OCI-LY1 (cell line): ENCODE measurements at regions not wholly inside any gene's neighbourhood (a gene's known extent, or its start where the extent isn't known, plus 50 kb on each side); places are given as distances from the start of the nearest gene placed in this dataset.

ENCODE experiments used
- H2AFZ ChIP-seq: fragments of 200-600 bp; sonication (generic), shearing (Covaris generic); 2 replicates; pipeline ENCODE4 v1.6.0; 2014; ENCODE audit warnings: antibody characterized with exemption, mild to moderate bottlenecking, low read length
- H3F3A ChIP-seq: fragments of 200-600 bp; sonication (generic), shearing (Covaris generic); 2 replicates; pipeline ENCODE4 v1.6.0; 2014; ENCODE audit warnings: mild to moderate bottlenecking, antibody characterized with exemption, low read length, moderate library complexity; ENCODE audit not compliant: insufficient read depth
- H3K27ac ChIP-seq: fragments of 200-600 bp; sonication (generic); 2 replicates; pipeline ENCODE4 v1.5.1; 2014; ENCODE audit warnings: low read length, mixed run types, mild to moderate bottlenecking, low read depth; ENCODE audit not compliant: poor library complexity, severe bottlenecking
- H3K27me3 ChIP-seq: fragments of 200-600 bp; sonication (generic); 2 replicates; pipeline ENCODE4 v1.6.0; 2014; ENCODE audit warnings: antibody characterized with exemption, mild to moderate bottlenecking, low read length, moderate library complexity; ENCODE audit not compliant: insufficient read depth
- H3K36me3 ChIP-seq: fragments of 200-600 bp; sonication (generic); 2 replicates; pipeline ENCODE4 v1.6.1; 2014; ENCODE audit warnings: mild to moderate bottlenecking, antibody characterized with exemption, low read length, moderate library complexity, mixed read lengths; ENCODE audit not compliant: insufficient read depth
- H3K4me1 ChIP-seq: fragments of 200-600 bp; sonication (generic); 2 replicates; pipeline ENCODE4 v1.5.1; 2014; ENCODE audit warnings: mild to moderate bottlenecking, low read length, moderate library complexity; ENCODE audit not compliant: insufficient read depth, severe bottlenecking
- H3K4me2 ChIP-seq: fragments of 200-600 bp; sonication (generic), shearing (Covaris generic); 2 replicates; pipeline ENCODE4 v1.6.1; 2014; ENCODE audit warnings: low read length
- H3K4me3 ChIP-seq: fragments of 200-600 bp; sonication (generic); 2 replicates; pipeline ENCODE4 v1.5.1; 2014; ENCODE audit warnings: low read length, low read depth, mild to moderate bottlenecking, mixed read lengths; ENCODE audit not compliant: poor library complexity, severe bottlenecking
- H3K79me2 ChIP-seq: fragments of 200-600 bp; shearing (Covaris generic); 2 replicates; pipeline ENCODE4 v1.6.1; 2016; ENCODE audit warnings: mixed run types, low read length, mixed read lengths; ENCODE audit not compliant: insufficient read depth
- H3K9ac ChIP-seq: fragments of 200-600 bp; sonication (generic), shearing (Covaris generic); 2 replicates; pipeline ENCODE4 v1.6.1; 2014; ENCODE audit warnings: mild to moderate bottlenecking, low read length, mixed read lengths
- H3K9me2 ChIP-seq: fragments of 200-600 bp; sonication (generic), shearing (Covaris generic); 2 replicates; pipeline ENCODE4 v1.6.1; 2014; ENCODE audit warnings: low read depth, mild to moderate bottlenecking, low read length, mixed read lengths
- H3K9me3 ChIP-seq: fragments of 200-600 bp; shearing (Covaris generic); 2 replicates; pipeline ENCODE4 v1.6.1; 2014; ENCODE audit warnings: low read length, mixed read lengths
- H4K20me1 ChIP-seq: fragments of 200-600 bp; sonication (generic), shearing (Covaris generic); 2 replicates; pipeline ENCODE4 v1.6.0; 2016; ENCODE audit warnings: mild to moderate bottlenecking, low read length; ENCODE audit not compliant: insufficient read depth
- EZH2 ChIP-seq: fragments of 200-600 bp; sonication (generic), shearing (Covaris generic); IDR thresholded peaks from 2 replicates; pipeline ENCODE4 v1.8.0; 2017; ENCODE audit warnings: borderline replicate concordance, mixed run types, mild to moderate bottlenecking, antibody characterized with exemption, low read length, moderate library complexity, mixed read lengths
- TF ChIP-seq, protein P1 (sequence below): fragments of 200-600 bp; sonication (generic), shearing (Covaris generic); IDR thresholded peaks from 2 replicates; pipeline ENCODE4 v1.5.1; 2017; ENCODE audit warnings: mild to moderate bottlenecking, antibody characterized with exemption, low read length, moderate library complexity, mixed read lengths

DNA sequence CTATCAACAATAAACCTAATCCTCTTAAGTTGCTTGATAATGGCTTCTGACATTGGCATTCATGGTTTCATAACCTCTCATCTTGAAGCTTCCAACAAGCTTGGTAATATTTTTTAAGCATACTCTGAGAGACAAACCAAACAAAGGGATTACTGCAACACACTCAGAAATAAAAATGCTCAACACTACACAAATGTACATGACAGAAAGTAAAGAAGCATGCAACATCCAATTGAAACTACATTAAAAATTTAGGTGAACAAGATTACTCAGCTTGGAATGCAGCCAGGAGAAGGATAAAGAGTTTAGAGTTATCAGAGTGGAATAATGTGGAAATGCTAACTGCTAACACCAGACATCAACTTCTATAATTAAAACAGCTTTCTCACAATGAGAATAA, 1136.6 kb upstream of the PABPC4L start:
- Histone ChIP-seq H4K20me1 (no peaks in the 10 kb centered on the region), H3K4me1 (no peaks in the 10 kb centered on the region), H3K27ac (no peak overlapping the region), H3K27me3 (no peaks in the 10 kb centered on the region), H3K9me3 (no peaks in the 10 kb centered on the region), H3K79me2 (no peaks in the 10 kb centered on the region), H3K9ac (no peak overlapping the region), H3K4me3 (no peak overlapping the region), H3K36me3 (no peaks in the 10 kb centered on the region), H2AFZ (no peak overlapping the region), H3F3A (no peaks in the 10 kb centered on the region), H3K9me2 (no peaks in the 10 kb centered on the region), H3K4me2 (no peak overlapping the region)
- TF ChIP-seq, protein P1, sequence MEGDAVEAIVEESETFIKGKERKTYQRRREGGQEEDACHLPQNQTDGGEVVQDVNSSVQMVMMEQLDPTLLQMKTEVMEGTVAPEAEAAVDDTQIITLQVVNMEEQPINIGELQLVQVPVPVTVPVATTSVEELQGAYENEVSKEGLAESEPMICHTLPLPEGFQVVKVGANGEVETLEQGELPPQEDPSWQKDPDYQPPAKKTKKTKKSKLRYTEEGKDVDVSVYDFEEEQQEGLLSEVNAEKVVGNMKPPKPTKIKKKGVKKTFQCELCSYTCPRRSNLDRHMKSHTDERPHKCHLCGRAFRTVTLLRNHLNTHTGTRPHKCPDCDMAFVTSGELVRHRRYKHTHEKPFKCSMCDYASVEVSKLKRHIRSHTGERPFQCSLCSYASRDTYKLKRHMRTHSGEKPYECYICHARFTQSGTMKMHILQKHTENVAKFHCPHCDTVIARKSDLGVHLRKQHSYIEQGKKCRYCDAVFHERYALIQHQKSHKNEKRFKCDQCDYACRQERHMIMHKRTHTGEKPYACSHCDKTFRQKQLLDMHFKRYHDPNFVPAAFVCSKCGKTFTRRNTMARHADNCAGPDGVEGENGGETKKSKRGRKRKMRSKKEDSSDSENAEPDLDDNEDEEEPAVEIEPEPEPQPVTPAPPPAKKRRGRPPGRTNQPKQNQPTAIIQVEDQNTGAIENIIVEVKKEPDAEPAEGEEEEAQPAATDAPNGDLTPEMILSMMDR, result no peak
- TF ChIP-seq EZH2, result no peak

DNA sequence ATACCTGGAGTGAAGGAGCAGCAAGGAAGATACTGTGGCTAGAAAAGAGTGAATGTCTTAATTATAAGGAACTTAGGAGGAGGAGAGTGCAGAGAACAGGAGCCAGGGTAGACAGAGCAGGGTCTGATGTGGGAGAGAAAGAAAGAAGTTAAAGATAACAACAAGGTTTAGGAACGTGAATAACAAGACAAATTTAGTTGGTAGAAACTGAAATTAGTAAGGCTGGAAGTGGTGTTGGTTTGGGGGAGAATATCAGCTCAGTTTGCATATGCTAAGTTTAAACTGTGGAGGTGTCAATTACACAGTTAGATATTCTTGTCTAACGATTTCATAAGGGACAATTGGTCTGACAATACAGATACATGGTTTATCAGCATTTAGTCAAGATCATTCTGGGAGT, 1123.7 kb upstream of the PABPC4L start:
- Histone ChIP-seq H3K4me3 (no peak overlapping the region), H3K9me3 (no peaks in the 10 kb centered on the region), H3K79me2 (no peaks in the 10 kb centered on the region), H3F3A (no peaks in the 10 kb centered on the region), H3K27me3 (no peaks in the 10 kb centered on the region), H3K27ac (no peak overlapping the region), H3K4me1 (no peaks in the 10 kb centered on the region), H3K36me3 (no peaks in the 10 kb centered on the region), H2AFZ (no peak overlapping the region), H3K9ac (no peak overlapping the region), H3K9me2 (no peaks in the 10 kb centered on the region), H3K4me2 (no peak overlapping the region), H4K20me1 (no peaks in the 10 kb centered on the region)
- TF ChIP-seq, protein P1, result no peak
- TF ChIP-seq EZH2, result no peak

DNA sequence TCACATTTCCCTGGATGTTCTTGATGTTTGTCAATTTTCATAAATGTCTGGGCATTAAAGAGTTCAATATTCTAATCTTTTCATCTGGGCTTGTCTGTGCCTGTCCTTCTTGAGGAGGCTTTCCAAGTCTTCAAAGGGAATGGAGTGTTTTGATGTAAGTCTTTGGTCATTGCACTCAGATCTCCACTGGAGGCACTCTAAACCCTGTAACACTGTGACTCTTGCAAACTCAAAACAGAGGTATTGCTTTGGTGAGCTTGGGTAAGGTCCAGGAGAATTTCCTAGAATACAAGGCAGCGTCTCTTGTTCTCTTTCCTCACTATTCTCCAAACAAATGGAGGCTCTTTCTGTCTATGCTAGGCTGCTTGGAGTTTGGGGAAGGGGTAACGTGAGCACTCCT, 1118.1 kb upstream of the PABPC4L start:
- TF ChIP-seq EZH2, result no peak
- TF ChIP-seq, protein P1, result peak; percentile 5; the same call in 1 of the 2 replicates
- H3K9me2 ChIP-seq, result no peaks in the 10 kb centered on the region
- no peaks in the 10 kb centered on the region for H3F3A ChIP-seq
- no peaks in the 10 kb centered on the region for H3K9me3 ChIP-seq
- H3K4me2 ChIP-seq, result no peak overlapping the region
- no peak overlapping the region for H2AFZ ChIP-seq
- H3K9ac ChIP-seq, result no peak overlapping the region
- H3K27me3 ChIP-seq, result no peaks in the 10 kb centered on the region
- no peak overlapping the region for H3K4me3 ChIP-seq
- H3K27ac ChIP-seq, result no peak overlapping the region
- H4K20me1 ChIP-seq, result no peaks in the 10 kb centered on the region
- H3K4me1 ChIP-seq, result no peaks in the 10 kb centered on the region
- no peaks in the 10 kb centered on the region for H3K79me2 ChIP-seq
- no peaks in the 10 kb centered on the region for H3K36me3 ChIP-seq
